ENCODE measurements at regions not wholly inside any gene's neighbourhood (a gene's known extent, or its start where the extent isn't known, plus 50 kb on each side); places are given as distances from the start of the nearest gene placed in this dataset.

- TF ChIP-seq CTCF (IDR thresholded peaks at IDR 0.05), result no peak
- no peak for ATAC-seq (ENCODE audit: low FRiP score)
- DNase-seq (ENCODE audit: low spot score), result no peak
Measured at GRCh38 chr4:35052546-35052945, 1191.8 kb downstream of the ARAP2 start.

- DNase-seq (ENCODE audit: low spot score) (no peak), ATAC-seq (ENCODE audit: low FRiP score) (no peak)
- no peak for TF ChIP-seq CTCF (IDR thresholded peaks at IDR 0.05)
Measured at GRCh38 chr4:35063031-35063570, 1181.2 kb downstream of the ARAP2 start.

- no peak for ATAC-seq (ENCODE audit: low FRiP score)
Measured at GRCh38 chr4:35066406-35066805, 1177.9 kb downstream of the ARAP2 start.

GRCh38 chr4:35080799-35081198 is 1163.5 kb downstream of the ARAP2 start:
- no peak for TF ChIP-seq CTCF (IDR thresholded peaks at IDR 0.05)
- DNase-seq (ENCODE audit: low spot score), result no peak
- no peak for ATAC-seq (ENCODE audit: low FRiP score)

More at GRCh38 chr4:35066406-35066805, 1177.9 kb downstream of the ARAP2 start:
- no peak for TF ChIP-seq CTCF (IDR thresholded peaks at IDR 0.05)
- no peak for DNase-seq (ENCODE audit: low spot score)

- TF ChIP-seq CTCF (IDR thresholded peaks at IDR 0.05), result no peak
- ATAC-seq (ENCODE audit: low FRiP score), result no peak
- no peak for DNase-seq (ENCODE audit: low spot score)
Measured at GRCh38 chr4:35087218-35087617, 1157.1 kb downstream of the ARAP2 start.

GRCh38 chr4:35100932-35101331 is 1143.4 kb downstream of the ARAP2 start:
- DNase-seq (ENCODE audit: low spot score), result no peak
- TF ChIP-seq CTCF (IDR thresholded peaks at IDR 0.05), result no peak
- no peak for ATAC-seq (ENCODE audit: low FRiP score)

- no peak for TF ChIP-seq CTCF (IDR thresholded peaks at IDR 0.05)
- ATAC-seq (ENCODE audit: low FRiP score), result no peak
- no peak for DNase-seq (ENCODE audit: low spot score)
Measured at GRCh38 chr4:35102066-35102465, 1142.2 kb downstream of the ARAP2 start.

Measured in omental fat pad (tissue), 3 donors.